OCI-LY7 (cell line): ENCODE measurements at regions not wholly inside any gene's neighbourhood (a gene's known extent, or its start where the extent isn't known, plus 50 kb on each side); places are given as distances from the start of the nearest gene placed in this dataset.

Experiments
- EZH2phosphoT487 ChIP-seq: fragments of 200-600 bp; sonication (generic); IDR thresholded peaks from 2 replicates; pipeline ENCODE4 v1.6.1; 2018; ENCODE audit warnings: low read depth, borderline replicate concordance, mild to moderate bottlenecking, mixed run types, antibody characterized with exemption, low read length, moderate library complexity, mixed read lengths
- TF ChIP-seq, protein P1 (sequence below): fragments of 200-600 bp; sonication (generic); conservative IDR thresholded peaks from 2 replicates; pipeline ENCODE4 v1.5.1; 2014; ENCODE audit warnings: mild to moderate bottlenecking, antibody characterized with exemption, low read length, moderate library complexity, mixed read lengths

DNA sequence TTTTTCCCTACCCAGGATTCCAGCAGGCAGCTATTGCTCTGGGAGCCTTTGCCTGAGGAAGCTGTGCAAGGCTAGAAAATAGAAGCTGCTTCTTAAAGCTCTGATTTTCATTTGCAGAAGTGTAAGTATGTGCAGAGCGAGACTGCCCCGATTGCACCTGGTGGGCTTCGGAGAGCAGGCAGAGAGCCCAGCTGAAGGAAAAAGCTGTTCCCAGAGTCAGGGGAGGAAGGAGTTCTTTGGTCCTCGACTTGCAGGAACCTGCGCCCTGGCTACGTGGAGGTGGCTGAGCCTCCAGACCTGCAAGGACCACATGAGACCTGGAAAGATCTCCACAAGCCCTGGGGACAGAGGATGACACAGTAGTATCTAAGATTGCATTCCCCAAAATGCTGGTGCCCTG lies 235.0 kb upstream of the ARGLU1 start:
- TF ChIP-seq, protein P1, sequence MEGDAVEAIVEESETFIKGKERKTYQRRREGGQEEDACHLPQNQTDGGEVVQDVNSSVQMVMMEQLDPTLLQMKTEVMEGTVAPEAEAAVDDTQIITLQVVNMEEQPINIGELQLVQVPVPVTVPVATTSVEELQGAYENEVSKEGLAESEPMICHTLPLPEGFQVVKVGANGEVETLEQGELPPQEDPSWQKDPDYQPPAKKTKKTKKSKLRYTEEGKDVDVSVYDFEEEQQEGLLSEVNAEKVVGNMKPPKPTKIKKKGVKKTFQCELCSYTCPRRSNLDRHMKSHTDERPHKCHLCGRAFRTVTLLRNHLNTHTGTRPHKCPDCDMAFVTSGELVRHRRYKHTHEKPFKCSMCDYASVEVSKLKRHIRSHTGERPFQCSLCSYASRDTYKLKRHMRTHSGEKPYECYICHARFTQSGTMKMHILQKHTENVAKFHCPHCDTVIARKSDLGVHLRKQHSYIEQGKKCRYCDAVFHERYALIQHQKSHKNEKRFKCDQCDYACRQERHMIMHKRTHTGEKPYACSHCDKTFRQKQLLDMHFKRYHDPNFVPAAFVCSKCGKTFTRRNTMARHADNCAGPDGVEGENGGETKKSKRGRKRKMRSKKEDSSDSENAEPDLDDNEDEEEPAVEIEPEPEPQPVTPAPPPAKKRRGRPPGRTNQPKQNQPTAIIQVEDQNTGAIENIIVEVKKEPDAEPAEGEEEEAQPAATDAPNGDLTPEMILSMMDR = no peak
- no peak for TF ChIP-seq EZH2phosphoT487
